ENCODE measurements at regions not wholly inside any gene's neighbourhood (a gene's known extent, or its start where the extent isn't known, plus 50 kb on each side); places are given as distances from the start of the nearest gene placed in this dataset.
"Not testable (repeated sequence)": the region's sequence is repeated elsewhere in the genome, so short reads cannot be mapped to it uniquely, and the experiment has no call there.

DNA sequence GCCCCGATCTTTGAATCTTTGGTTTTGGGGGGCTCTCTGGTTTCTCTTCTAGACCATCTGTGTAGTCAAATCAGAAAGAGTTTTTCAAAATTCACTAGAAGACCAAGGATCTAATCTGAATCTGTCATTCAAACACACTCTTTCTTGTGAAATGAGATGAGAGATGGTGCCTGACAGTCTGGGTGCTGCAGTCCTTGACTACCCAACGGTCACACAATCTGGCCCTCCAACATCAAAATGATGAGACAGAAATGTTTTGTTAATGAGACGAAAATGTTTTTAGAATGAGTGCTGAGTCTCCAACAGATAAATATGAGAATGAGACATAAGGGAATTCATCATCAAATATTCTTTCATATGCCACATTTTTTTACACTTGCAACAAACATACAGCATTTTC is 695.7 kb upstream of the USP15 start:
- WGBS, 2 donors: 50 to 56% methylated on average over 3 of the region's 3 CpGs
- TF ChIP-seq POLR2A (IDR thresholded peaks at IDR 0.05) (no peak), CTCF (IDR thresholded peaks at IDR 0.05) (no peak)

DNA sequence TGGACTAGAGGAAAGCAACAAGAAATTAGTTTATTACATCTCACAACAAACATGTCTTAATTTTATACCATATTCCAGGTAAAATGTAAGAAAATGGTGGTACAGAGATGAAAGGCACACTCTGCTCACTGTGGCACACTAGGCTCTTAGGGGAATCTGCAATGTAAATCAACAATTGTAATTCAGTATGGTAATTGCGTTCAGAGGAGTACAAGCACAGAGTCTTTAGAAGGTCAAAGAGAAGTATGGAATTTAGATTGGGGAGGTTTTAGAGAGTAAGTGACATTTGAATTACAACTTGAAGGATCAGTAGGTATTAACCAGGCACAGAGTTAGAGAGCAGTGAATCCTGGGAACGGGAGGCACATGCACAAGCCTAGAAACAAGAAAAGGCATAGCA is 694.0 kb upstream of the USP15 start:
- H3K4me3 ChIP-seq (ENCODE audit: low read depth, poor library complexity, severe bottlenecking): no peak overlapping the region
- TF ChIP-seq CTCF (IDR thresholded peaks at IDR 0.05) (no peak), POLR2A (IDR thresholded peaks at IDR 0.05) (no peak)
- intact Hi-C loops (cut with DNase I; ENCODE audit: low total_unique reads): no loop called here
- no peak for DNase-seq (ENCODE audit: low spot score in 2 of 2)
- WGBS, 2 donors: 62 to 65% methylated on average over 2 of the region's 2 CpGs

More for the DNA sequence above, 695.7 kb upstream of the USP15 start:
- no peak overlapping the region for H3K4me3 ChIP-seq (ENCODE audit: low read depth, poor library complexity, severe bottlenecking)
- DNase-seq (ENCODE audit: low spot score in 2 of 2): no peak
- intact Hi-C loops (cut with DNase I; ENCODE audit: low total_unique reads): no loop called here

DNA sequence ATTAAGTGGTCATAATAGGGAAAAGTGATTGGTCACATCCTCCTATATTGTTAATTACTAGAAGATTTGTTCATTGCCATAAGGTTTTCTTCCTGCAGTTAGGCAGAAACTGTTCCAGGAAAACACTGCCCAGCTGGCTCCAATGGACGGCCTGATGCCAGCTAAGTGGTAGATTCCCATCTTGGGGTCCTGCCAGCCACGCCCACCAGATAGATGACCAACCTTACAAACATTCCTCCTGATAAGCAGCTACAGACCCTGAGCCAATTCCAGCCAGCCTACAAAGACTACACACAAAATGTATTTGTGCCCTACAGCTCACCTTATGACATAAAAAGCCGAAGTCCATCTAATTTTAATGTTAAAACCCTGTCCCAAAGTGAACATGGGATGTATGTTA is 685.9 kb upstream of the USP15 start:
- WGBS, 2 donors: 61 to 65% methylated on average over 3 of the region's 3 CpGs
- intact Hi-C loops (cut with DNase I; ENCODE audit: low total_unique reads): no loop called here
- TF ChIP-seq POLR2A (IDR thresholded peaks at IDR 0.05): no peak
- TF ChIP-seq CTCF (IDR thresholded peaks at IDR 0.05): no peak
- DNase-seq (ENCODE audit: low spot score in 2 of 2): no peak
- H3K4me3 ChIP-seq (ENCODE audit: low read depth, poor library complexity, severe bottlenecking): no peak overlapping the region

- intact Hi-C loops (cut with DNase I; ENCODE audit: low total_unique reads): no loop called here
- TF ChIP-seq POLR2A (IDR thresholded peaks at IDR 0.05): no peak
- TF ChIP-seq CTCF (IDR thresholded peaks at IDR 0.05): no peak
- 97 to 98% methylated on average over 1 of the region's 1 CpG for WGBS, 2 donors
- H3K4me3 ChIP-seq (ENCODE audit: low read depth, poor library complexity, severe bottlenecking): no peak overlapping the region
- no peak for DNase-seq (ENCODE audit: low spot score in 2 of 2)
Observed at GRCh38 chr12:61584943-61585342, 675.3 kb upstream of the USP15 start.

GRCh38 chr12:61590864-61591263 is 669.3 kb upstream of the USP15 start:
- DNase-seq (ENCODE audit: low spot score in 2 of 2); H3K4me3 ChIP-seq (ENCODE audit: low read depth, poor library complexity, severe bottlenecking); intact Hi-C loops (cut with DNase I; ENCODE audit: low total_unique reads): not testable (repeated sequence)

DNA sequence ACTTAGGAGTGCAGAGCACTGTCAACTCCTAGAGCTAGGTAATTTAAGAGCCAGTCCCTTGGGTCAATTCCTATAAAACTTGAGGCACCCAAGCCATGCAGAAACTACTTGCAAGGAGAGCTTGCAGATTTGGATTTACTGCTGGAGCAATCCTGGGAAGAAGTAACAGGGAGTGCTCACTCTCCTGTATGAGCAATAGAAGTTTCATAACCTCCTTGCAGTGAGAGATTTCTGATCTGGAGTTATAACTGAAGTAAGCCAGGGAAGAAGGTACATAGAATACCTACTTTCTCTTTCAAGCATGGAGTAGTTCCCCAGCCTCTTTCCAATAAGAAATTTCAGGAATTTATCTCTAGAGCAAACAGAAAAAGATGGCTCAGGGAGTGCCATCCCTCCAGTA is 650.1 kb upstream of the USP15 start:
- TF ChIP-seq POLR2A (IDR thresholded peaks at IDR 0.05) (no peak), CTCF (IDR thresholded peaks at IDR 0.05) (no peak)
- intact Hi-C loops (cut with DNase I; ENCODE audit: low total_unique reads): no loop called here
- no peak overlapping the region for H3K4me3 ChIP-seq (ENCODE audit: low read depth, poor library complexity, severe bottlenecking)
- DNase-seq (ENCODE audit: low spot score in 2 of 2): no peak
